AG09309 (cell line): ENCODE measurements at regions not wholly inside any gene's neighbourhood (a gene's known extent, or its start where the extent isn't known, plus 50 kb on each side); places are given as distances from the start of the nearest gene placed in this dataset.

Source experiments
- DNase-seq: peaks from one replicate; pipeline ENCODE4 v3.0.0-alpha.2; 2010; ENCODE audit warnings: low read depth
- H3K4me3 ChIP-seq: 2 replicates; pipeline ENCODE4 v1.5.1; 2011; ENCODE audit warnings: mild to moderate bottlenecking, low read depth, low read length, moderate library complexity; ENCODE audit not compliant: control insufficient read depth
- TF ChIP-seq, protein P1 (sequence below): IDR thresholded peaks from 2 replicates; pipeline ENCODE4 v1.5.1; 2011; ENCODE audit warnings: mild to moderate bottlenecking, low read depth, low read length, inconsistent platforms; ENCODE audit not compliant: insufficient read depth, control insufficient read depth; ENCODE audit errors: missing control alignments

DNA sequence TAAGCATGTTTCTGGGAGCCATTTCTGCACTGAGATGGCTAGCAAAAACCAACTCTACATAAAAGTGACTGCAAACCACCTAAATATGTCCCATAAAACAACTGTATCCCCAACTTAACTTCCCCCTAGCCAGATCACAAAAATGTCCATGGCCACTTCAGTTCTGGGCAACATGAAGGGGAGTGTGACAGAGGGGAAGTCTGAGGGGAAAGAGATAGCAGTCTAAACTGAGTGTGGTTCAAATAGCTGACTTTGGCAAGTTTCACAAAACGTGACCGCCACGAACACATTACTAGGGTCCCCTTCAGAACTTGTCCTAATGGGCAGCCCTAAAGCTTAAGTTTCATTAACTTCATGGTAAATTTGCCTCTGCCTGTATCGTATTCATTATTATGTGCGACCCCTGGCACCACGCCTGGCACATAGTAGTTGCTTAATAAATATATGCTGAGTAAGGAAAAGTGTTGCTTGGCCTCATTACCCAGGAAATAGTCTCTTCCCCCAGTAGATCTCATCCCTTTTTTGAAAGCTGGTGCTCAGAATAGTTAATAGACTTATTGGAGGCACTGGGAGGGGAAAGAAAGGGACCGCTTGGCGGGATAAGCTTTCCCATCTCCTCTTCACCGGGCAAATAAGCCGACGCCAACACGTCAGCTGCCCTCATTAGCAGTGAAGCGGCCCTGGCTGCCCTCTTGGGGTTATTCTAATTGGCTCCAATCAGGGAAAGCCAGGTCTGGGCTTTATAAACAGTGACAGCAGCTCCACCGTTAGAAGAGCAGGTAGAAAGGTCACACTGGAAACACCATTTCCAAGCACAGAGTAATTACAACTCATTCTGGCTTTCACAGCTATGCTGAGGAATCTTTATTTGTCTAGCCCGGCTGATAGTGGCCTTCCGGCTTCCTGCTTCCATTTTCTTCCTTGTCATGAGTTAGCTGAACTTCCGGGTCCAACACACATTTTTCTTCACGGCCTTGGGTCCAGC lies 122.1 kb downstream of the LRIG2 start:
- H3K4me3 ChIP-seq, result no peak overlapping the region
- TF ChIP-seq, protein P1, sequence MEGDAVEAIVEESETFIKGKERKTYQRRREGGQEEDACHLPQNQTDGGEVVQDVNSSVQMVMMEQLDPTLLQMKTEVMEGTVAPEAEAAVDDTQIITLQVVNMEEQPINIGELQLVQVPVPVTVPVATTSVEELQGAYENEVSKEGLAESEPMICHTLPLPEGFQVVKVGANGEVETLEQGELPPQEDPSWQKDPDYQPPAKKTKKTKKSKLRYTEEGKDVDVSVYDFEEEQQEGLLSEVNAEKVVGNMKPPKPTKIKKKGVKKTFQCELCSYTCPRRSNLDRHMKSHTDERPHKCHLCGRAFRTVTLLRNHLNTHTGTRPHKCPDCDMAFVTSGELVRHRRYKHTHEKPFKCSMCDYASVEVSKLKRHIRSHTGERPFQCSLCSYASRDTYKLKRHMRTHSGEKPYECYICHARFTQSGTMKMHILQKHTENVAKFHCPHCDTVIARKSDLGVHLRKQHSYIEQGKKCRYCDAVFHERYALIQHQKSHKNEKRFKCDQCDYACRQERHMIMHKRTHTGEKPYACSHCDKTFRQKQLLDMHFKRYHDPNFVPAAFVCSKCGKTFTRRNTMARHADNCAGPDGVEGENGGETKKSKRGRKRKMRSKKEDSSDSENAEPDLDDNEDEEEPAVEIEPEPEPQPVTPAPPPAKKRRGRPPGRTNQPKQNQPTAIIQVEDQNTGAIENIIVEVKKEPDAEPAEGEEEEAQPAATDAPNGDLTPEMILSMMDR, result no peak
- DNase-seq, result no peak

DNA sequence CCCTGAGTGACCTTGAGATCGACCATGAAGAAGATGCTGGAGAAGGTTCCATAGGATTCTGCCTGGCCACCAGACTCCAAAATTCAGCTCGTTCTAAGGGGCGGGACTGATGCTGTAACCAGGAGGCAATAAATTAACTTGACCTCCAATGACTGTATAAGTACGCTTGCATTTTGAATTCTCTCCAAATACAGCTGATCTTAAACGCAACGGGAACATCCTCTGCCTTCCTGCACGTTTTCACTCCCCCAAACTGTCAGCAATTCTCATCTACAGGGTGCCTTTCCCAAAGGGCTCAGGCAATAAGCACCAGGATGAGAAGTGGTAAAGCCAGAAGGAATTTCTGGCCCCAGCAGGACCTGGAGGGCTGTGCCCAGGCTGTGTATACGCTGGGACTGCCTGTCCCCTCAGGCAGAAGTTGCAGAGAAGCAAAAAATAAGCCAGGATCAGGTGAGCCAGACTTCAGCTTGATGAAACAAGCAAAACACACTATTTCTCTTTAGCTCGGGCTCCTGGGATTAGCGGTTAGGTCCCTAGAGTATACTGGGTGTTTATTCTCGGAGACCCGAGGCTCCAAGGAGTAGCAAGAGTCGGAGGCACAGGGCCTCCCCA lies 124.8 kb downstream of the LRIG2 start:
- no peak overlapping the region for H3K4me3 ChIP-seq
- no peak for DNase-seq
- TF ChIP-seq, protein P1, result no peak

- no peak for DNase-seq
- TF ChIP-seq, protein P1, result no peak
- H3K4me3 ChIP-seq, result no peak overlapping the region
Observed at GRCh38 chr1:113198806-113199205, 125.8 kb downstream of the LRIG2 start.

DNA sequence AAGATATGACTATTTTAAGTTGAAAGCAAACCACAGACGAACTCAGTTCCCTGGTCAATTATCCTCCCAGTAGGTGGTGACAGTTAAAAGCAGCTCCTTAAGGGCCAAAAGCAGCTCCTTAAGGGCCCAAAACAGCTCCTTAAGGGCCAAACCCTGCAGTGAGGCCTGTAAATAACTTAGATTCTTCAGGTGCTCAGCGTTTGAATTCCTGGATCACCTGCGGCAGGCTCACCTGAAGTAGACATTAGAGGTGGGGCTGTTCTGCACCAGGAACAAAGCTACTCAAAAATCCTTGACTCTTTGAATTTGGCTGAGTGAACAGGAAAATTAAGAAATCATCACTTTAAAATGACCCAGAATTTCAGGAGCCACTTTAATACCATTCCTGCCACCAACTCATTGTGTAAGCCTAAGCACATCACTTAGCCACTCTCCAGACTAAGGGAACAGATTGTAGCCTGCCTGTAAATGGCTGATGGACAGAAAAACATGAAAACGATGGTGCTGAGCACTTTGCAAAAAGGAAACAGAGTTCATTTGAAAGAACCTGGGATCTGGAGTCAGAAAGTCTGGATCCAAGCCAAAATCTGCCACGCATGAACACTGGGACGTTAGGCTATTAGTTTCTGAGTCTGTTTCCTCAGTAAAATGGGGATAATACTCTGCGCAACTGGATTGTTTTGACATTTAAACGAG lies 126.9 kb downstream of the LRIG2 start:
- TF ChIP-seq, protein P1, result no peak
- no peak for DNase-seq
- H3K4me3 ChIP-seq, result no peak overlapping the region

DNA sequence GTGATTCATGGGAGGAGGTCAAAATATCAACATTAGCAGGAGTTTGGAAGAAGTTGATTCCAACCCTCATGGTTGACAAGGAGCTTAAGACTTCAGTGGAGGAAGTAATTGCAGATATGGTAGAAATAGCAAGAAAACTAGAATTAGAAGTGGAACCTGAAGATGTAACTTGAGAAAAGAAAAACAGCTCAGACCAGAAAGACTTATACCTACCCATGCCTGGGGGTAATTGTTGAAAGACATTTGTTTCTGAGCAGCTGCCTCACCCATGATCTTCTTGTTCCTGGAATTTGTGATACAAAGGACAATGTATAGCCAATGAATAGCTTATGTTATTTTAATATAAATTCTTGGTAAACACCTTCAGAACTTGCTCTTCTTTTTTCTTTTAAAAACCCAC lies 128.6 kb downstream of the LRIG2 start:
- TF ChIP-seq, protein P1, result no peak
- DNase-seq, result no peak

DNA sequence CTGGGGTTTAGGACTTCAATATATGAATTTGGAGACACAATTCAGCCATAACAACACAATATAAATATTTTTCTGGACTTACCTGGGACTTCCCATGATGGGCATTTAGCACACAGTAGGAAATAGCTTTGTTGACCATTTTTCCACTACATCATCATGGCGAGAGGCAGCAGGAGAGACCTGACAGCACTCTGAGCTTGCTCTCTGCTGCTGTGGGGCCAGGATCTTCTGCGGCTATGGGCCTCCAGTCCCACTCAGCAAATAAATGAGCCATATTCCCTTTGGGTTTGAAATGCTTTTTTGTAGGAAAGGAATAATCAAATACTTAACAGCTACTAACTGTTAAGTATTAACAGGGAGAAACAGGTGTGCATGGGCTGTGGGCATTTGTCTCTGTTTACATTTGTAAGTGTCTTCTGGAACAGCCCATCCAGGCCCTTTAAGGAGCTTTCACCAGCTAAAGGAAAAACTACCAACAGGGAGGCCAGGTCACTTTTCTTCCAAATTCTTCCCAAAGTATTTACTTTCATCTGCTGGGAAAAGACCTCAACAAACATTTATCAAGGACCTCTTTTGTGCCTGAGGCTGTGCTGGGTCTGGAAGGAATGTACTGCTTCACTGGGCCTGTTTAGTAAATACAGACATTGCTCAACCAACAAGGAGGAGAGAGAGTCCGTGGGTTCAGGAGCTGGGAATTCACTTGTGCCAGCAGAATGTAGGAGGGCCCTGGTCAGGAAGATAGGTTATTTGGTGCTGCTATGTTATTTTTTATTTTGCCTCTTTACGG lies 133.2 kb downstream of the LRIG2 start:
- TF ChIP-seq, protein P1, result no peak
- H3K4me3 ChIP-seq, result no peak overlapping the region
- DNase-seq, result no peak

More for the DNA sequence above, 128.6 kb downstream of the LRIG2 start:
- no peak overlapping the region for H3K4me3 ChIP-seq
